IMR-90 (cell line): ENCODE measurements at regions not wholly inside any gene's neighbourhood (a gene's known extent, or its start where the extent isn't known, plus 50 kb on each side); places are given as distances from the start of the nearest gene placed in this dataset.

Experiments
- ATAC-seq: fragments of 200-7000 bp; cut with Tn5 transposase; 2 replicates; pipeline ENCODE4 v1.9.1; 2020; ENCODE audit warnings: low read depth, mild to moderate bottlenecking, moderate library complexity
- BruUV-seq: library from RNA; stranded (reverse); fragments of 400-500 nt; replicated peaks from 2 replicates; lab custom pipeline; 2021; lab: Mats Ljungman, UMichigan
- CTCF ChIA-PET: fragments of 300-600 bp; formaldehyde crosslinking; extraction: SDS; loops from one replicate; lab custom pipeline; 2021; ENCODE audit warnings: antibody characterized with exemption; lab: Yijun Ruan, JAX
- POLR2A ChIA-PET: fragments of 300-600 bp; sonication (Branson Sonifier 250); formaldehyde crosslinking; loops from one replicate; lab custom pipeline; 2022; ENCODE audit warnings: antibody characterized with exemption; ENCODE audit not compliant: unreplicated experiment; lab: Charles Lee
- DNase-seq: peaks from one replicate; pipeline ENCODE4 v3.0.0; 2013
- H2AFZ ChIP-seq: replicated peaks from 2 replicates; pipeline ENCODE3; 2013; ENCODE audit warnings: low read length, mild to moderate bottlenecking; ENCODE audit not compliant: poor library complexity
- H2AK5ac ChIP-seq: 2 replicates; pipeline ENCODE4 v1.6.1; 2013; ENCODE audit warnings: low read depth, low read length, inconsistent platforms
- H2AK9ac ChIP-seq: replicated peaks from 2 replicates; pipeline ENCODE3; 2013; ENCODE audit warnings: mild to moderate bottlenecking, low read depth, low read length, moderate library complexity; ENCODE audit not compliant: poor library complexity
- H2BK120ac ChIP-seq: 2 replicates; pipeline ENCODE4 v1.6.1; 2013; ENCODE audit warnings: low read depth, low read length, inconsistent platforms
- H2BK15ac ChIP-seq: 3 replicates; pipeline ENCODE4 v1.6.1; 2013; ENCODE audit warnings: low read depth, low read length, inconsistent platforms
- H2BK20ac ChIP-seq: 2 replicates; pipeline ENCODE4 v1.6.1; 2013; ENCODE audit warnings: low read depth, mild to moderate bottlenecking, inconsistent platforms, low read length, moderate library complexity
- H2BK5ac ChIP-seq: 2 replicates; pipeline ENCODE4 v1.6.1; 2013; ENCODE audit warnings: mild to moderate bottlenecking, low read depth, low read length, inconsistent platforms; ENCODE audit not compliant: poor library complexity, severe bottlenecking
- H3K14ac ChIP-seq: replicated peaks from 2 replicates; pipeline ENCODE4 v1.6.1; 2013; ENCODE audit warnings: low read depth, low read length, inconsistent platforms
- H3K18ac ChIP-seq: 2 replicates; pipeline ENCODE4 v1.6.1; 2013; ENCODE audit warnings: low read depth, low read length, control low read depth
- H3K23ac ChIP-seq: 2 replicates; pipeline ENCODE4 v1.6.1; 2013; ENCODE audit warnings: low read depth, low read length, inconsistent platforms
- H3K27ac ChIP-seq: 2 replicates; pipeline ENCODE4 v1.5.1; 2013; ENCODE audit warnings: mild to moderate bottlenecking, control low read depth, low read length; ENCODE audit not compliant: insufficient read depth
- H3K27me3 ChIP-seq: 2 replicates; pipeline ENCODE4 v1.6.1; 2013; ENCODE audit warnings: low read length; ENCODE audit not compliant: control insufficient read depth, insufficient read depth
- H3K36me3 ChIP-seq: 2 replicates; pipeline ENCODE4 v1.6.1; 2013; ENCODE audit warnings: low read length, mixed read lengths; ENCODE audit not compliant: control insufficient read depth, insufficient read depth
- H3K4ac ChIP-seq: 2 replicates; pipeline ENCODE4 v1.6.1; 2013; ENCODE audit warnings: low read depth, low read length, inconsistent platforms
- H3K4me1 ChIP-seq: 2 replicates; pipeline ENCODE4 v1.6.1; 2013; ENCODE audit warnings: low read length, mixed read lengths; ENCODE audit not compliant: control insufficient read depth, insufficient read depth
- H3K4me2 ChIP-seq: 2 replicates; pipeline ENCODE4 v1.6.1; 2013; ENCODE audit warnings: low read depth, mild to moderate bottlenecking, control low read depth, low read length, moderate library complexity
- H3K4me3 ChIP-seq: 2 replicates; pipeline ENCODE4 v1.5.1; 2013; ENCODE audit warnings: low read depth, mild to moderate bottlenecking, control low read depth, low read length, moderate library complexity; ENCODE audit not compliant: insufficient read depth
- H3K56ac ChIP-seq: 2 replicates; pipeline ENCODE4 v1.6.1; 2013; ENCODE audit warnings: low read length, inconsistent platforms; ENCODE audit not compliant: insufficient read depth; ENCODE audit errors: extremely low read depth
- H3K79me1 ChIP-seq, 2 experiments: 2 replicates each; pipeline ENCODE4 v1.6.1; 2013; ENCODE audit warnings: low read length in 2 of 2, inconsistent platforms in 1 of 2, low read depth in 1 of 2
- H3K9ac ChIP-seq: 2 replicates; pipeline ENCODE4 v1.6.1; 2013; ENCODE audit warnings: low read depth, low read length, control low read depth
- H3K9me1 ChIP-seq: 2 replicates; pipeline ENCODE4 v1.6.1; 2013; ENCODE audit warnings: low read length, inconsistent platforms; ENCODE audit not compliant: insufficient read depth
- H3K9me3 ChIP-seq: 2 replicates; pipeline ENCODE4 v1.6.1; 2013; ENCODE audit warnings: low read length; ENCODE audit not compliant: control insufficient read depth, insufficient read depth
- H4K20me1 ChIP-seq: 2 replicates; pipeline ENCODE4 v1.6.1; 2013; ENCODE audit warnings: low read length, inconsistent platforms; ENCODE audit not compliant: insufficient read depth
- H4K5ac ChIP-seq: 2 replicates; pipeline ENCODE4 v1.6.1; 2013; ENCODE audit warnings: mild to moderate bottlenecking, low read depth, low read length, control low read depth
- H4K8ac ChIP-seq, 2 experiments: 2 replicates each; pipeline ENCODE4 v1.6.1; 2013; ENCODE audit warnings: low read depth in 2 of 2, low read length in 2 of 2, control low read depth in 1 of 2, inconsistent platforms in 1 of 2
- H4K91ac ChIP-seq: 2 replicates; pipeline ENCODE4 v1.6.1; 2013; ENCODE audit warnings: low read depth, low read length, inconsistent platforms; ENCODE audit not compliant: insufficient read depth
- BHLHE40 ChIP-seq: fragments of 150-350 bp; IDR thresholded peaks from 2 replicates; pipeline ENCODE4 v1.6.1; 2016; ENCODE audit warnings: mild to moderate bottlenecking, low read depth, low read length
- CEBPB ChIP-seq: IDR thresholded peaks from 2 replicates; pipeline ENCODE4 v1.6.1; 2012; ENCODE audit warnings: low read depth, low read length, improper control_type of control experiment
- CHD1 ChIP-seq: IDR thresholded peaks from 2 replicates; pipeline ENCODE4 v1.6.1; 2012; ENCODE audit warnings: low read depth, low read length, improper control_type of control experiment
- FOS ChIP-seq: fragments of 150-350 bp; IDR thresholded peaks from 2 replicates; pipeline ENCODE4 v1.6.1; 2016; ENCODE audit warnings: low read depth, low read length
- MAFK ChIP-seq: IDR thresholded peaks from 2 replicates; pipeline ENCODE4 v1.6.1; 2012; ENCODE audit warnings: low read depth, low read length, improper control_type of control experiment
- MAZ ChIP-seq: IDR thresholded peaks from 2 replicates; pipeline ENCODE4 v1.6.1; 2012; ENCODE audit warnings: low read depth, mild to moderate bottlenecking, low read length, improper control_type of control experiment, moderate library complexity, borderline replicate concordance
- MXI1 ChIP-seq: IDR thresholded peaks from 2 replicates; pipeline ENCODE4 v1.6.1; 2012; ENCODE audit warnings: low read depth, mild to moderate bottlenecking, low read length, moderate library complexity, borderline replicate concordance
- NFE2L2 ChIP-seq: fragments of 150-350 bp; IDR thresholded peaks from 2 replicates; pipeline ENCODE4 v1.6.1; 2016; ENCODE audit warnings: low read depth, mild to moderate bottlenecking, low read length
- POLR2A ChIP-seq: IDR thresholded peaks from 2 replicates; pipeline ENCODE4 v1.6.1; 2012; ENCODE audit warnings: mild to moderate bottlenecking, low read depth, low read length
- RAD21 ChIP-seq: IDR thresholded peaks from 2 replicates; pipeline ENCODE4 v1.6.1; 2012; ENCODE audit warnings: low read length, improper control_type of control experiment
- RCOR1 ChIP-seq: IDR thresholded peaks from 2 replicates; pipeline ENCODE4 v1.6.1; 2012; ENCODE audit warnings: mild to moderate bottlenecking, low read length, improper control_type of control experiment; ENCODE audit not compliant: insufficient replicate concordance
- RFX5 ChIP-seq: IDR thresholded peaks from 2 replicates; pipeline ENCODE4 v1.8.0; 2012; ENCODE audit warnings: low read depth, mild to moderate bottlenecking, low read length, moderate library complexity
- SMC3 ChIP-seq: fragments of 150-350 bp; IDR thresholded peaks from 2 replicates; pipeline ENCODE4 v1.6.1; 2016; ENCODE audit warnings: low read depth, mild to moderate bottlenecking, antibody characterized with exemption, low read length, moderate library complexity
- WGBS, 2 experiments: methylation state at CpG; one replicate each; pipeline versions ENCODE4 v1.1.5 to v1.1.7; 2013; ENCODE audit warnings: missing lambda C conversion rate in 2 of 2; ENCODE audit not compliant: insufficient read length in 1 of 2; ENCODE audit errors: extremely low coverage in 2 of 2; 5-methylcytosine and 5-hydroxymethylcytosine counted together
- dilution Hi-C: fragments of 300-500 bp; cut with HindIII; formaldehyde crosslinking; loops from one replicate; pipeline ENCODE4 v1.14.3; 2018; ENCODE audit warnings: low sequenced_read_pairs; ENCODE audit not compliant: unreplicated experiment
- in situ Hi-C: fragments of 300-500 bp; cut with MboI; formaldehyde crosslinking; loops from 3 replicates; pipeline ENCODE4 v1.14.3; 2019; ENCODE audit warnings: low sequenced_read_pairs, inconsistent platforms, mixed read lengths
- intact Hi-C: fragments of 100-400 bp; cut with micrococcal nuclease; formaldehyde crosslinking; loops from 2 replicates; pipeline ENCODE4 v1.10.0; 2022
- TF ChIP-seq, protein P1 (sequence below): conservative IDR thresholded peaks from 2 replicates; pipeline ENCODE4 v1.5.1; 2012; ENCODE audit warnings: mild to moderate bottlenecking, low read depth, low read length, improper control_type of control experiment
- TF ChIP-seq, protein P2 (sequence below): fragments of 150-350 bp; IDR thresholded peaks from 2 replicates; pipeline ENCODE4 v1.6.1; 2017; ENCODE audit warnings: mild to moderate bottlenecking, antibody characterized with exemption, low read length, low read depth
- TF ChIP-seq, protein P3 (sequence below): fragments of 150-350 bp; IDR thresholded peaks from 2 replicates; pipeline ENCODE4 v1.6.1; 2016; ENCODE audit warnings: low read depth, mild to moderate bottlenecking, low read length, moderate library complexity, borderline replicate concordance

DNA sequence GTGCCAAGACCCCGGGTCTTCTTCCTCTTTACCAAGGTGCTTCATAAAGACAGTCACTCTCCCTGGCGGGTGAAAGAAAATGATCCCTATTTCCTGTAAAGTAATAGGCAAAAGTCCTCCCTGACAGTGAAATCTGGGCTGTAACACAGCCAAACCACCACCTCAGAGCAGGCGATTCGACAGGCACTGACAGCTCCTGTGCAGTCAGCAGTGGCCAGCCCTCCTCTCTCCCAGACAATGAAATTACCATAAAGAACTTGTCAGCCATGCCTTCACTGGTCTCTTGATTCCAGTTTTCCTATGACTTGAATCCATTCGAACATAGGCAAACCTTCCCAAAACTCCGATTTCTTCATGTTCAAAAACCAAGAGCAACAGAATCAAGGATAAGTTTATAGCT lies 492.2 kb upstream of the DAB1 start:
- Histone ChIP-seq H4K91ac (no peak overlapping the region), H2BK120ac (no peak overlapping the region), H3K9me3 (no peaks in the 10 kb centered on the region; the same call in 1 of the 2 replicates), H3K18ac (no peak overlapping the region), H3K27ac (no peak overlapping the region), H3K79me1 (no peaks in the 10 kb centered on the region), H3K23ac (no peak overlapping the region), H3K9ac (no peak overlapping the region), H3K4ac (no peak overlapping the region), H2AK9ac (no peak overlapping the region), H3K56ac (no peak overlapping the region), H3K27me3 (no peaks in the 10 kb centered on the region), H3K4me1 (no peaks in the 10 kb centered on the region), H3K9me1 (no peaks in the 10 kb centered on the region), H3K14ac (no peak overlapping the region), H4K5ac (no peak overlapping the region), H3K4me3 (no peak overlapping the region), H2AFZ (no peak overlapping the region), H4K20me1 (no peaks in the 10 kb centered on the region), H3K36me3 (no peaks in the 10 kb centered on the region), H4K8ac (no peak overlapping the region), H3K4me2 (no peak overlapping the region), H2BK20ac (no peak overlapping the region), H2AK5ac (no peak overlapping the region), H2BK5ac (no peak overlapping the region), H2BK15ac (no peak overlapping the region)
- no TSS peak for BruUV-seq
- intact Hi-C loops (no loop called here), dilution Hi-C loops (no loop called here), in situ Hi-C loops (no loop called here)
- ATAC-seq (no peak), DNase-seq (no peak)
- TF ChIP-seq RCOR1 (no peak), RFX5 (no peak), NFE2L2 (no peak), MAZ (no peak), MAFK (no peak), MXI1 (no peak), CEBPB (no peak), FOS (no peak), CHD1 (no peak), RAD21 (no peak), BHLHE40 (no peak), SMC3 (no peak), POLR2A (no peak)
- TF ChIP-seq, protein P1, sequence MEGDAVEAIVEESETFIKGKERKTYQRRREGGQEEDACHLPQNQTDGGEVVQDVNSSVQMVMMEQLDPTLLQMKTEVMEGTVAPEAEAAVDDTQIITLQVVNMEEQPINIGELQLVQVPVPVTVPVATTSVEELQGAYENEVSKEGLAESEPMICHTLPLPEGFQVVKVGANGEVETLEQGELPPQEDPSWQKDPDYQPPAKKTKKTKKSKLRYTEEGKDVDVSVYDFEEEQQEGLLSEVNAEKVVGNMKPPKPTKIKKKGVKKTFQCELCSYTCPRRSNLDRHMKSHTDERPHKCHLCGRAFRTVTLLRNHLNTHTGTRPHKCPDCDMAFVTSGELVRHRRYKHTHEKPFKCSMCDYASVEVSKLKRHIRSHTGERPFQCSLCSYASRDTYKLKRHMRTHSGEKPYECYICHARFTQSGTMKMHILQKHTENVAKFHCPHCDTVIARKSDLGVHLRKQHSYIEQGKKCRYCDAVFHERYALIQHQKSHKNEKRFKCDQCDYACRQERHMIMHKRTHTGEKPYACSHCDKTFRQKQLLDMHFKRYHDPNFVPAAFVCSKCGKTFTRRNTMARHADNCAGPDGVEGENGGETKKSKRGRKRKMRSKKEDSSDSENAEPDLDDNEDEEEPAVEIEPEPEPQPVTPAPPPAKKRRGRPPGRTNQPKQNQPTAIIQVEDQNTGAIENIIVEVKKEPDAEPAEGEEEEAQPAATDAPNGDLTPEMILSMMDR, result no peak
- TF ChIP-seq, protein P2, sequence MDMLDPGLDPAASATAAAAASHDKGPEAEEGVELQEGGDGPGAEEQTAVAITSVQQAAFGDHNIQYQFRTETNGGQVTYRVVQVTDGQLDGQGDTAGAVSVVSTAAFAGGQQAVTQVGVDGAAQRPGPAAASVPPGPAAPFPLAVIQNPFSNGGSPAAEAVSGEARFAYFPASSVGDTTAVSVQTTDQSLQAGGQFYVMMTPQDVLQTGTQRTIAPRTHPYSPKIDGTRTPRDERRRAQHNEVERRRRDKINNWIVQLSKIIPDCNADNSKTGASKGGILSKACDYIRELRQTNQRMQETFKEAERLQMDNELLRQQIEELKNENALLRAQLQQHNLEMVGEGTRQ, result no peak
- TF ChIP-seq, protein P3, sequence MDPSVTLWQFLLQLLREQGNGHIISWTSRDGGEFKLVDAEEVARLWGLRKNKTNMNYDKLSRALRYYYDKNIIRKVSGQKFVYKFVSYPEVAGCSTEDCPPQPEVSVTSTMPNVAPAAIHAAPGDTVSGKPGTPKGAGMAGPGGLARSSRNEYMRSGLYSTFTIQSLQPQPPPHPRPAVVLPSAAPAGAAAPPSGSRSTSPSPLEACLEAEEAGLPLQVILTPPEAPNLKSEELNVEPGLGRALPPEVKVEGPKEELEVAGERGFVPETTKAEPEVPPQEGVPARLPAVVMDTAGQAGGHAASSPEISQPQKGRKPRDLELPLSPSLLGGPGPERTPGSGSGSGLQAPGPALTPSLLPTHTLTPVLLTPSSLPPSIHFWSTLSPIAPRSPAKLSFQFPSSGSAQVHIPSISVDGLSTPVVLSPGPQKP, result no peak
- ChIA-PET POLR2A (no interaction called here), CTCF (no interaction called here)
- WGBS, 2 experiments, result 60% methylated on average over 1 of the region's 6 CpGs; no CpG with 5 or more reads in 1 of the 2 experiments
